GM12892 (cell line): ENCODE measurements at regions not wholly inside any gene's neighbourhood (a gene's known extent, or its start where the extent isn't known, plus 50 kb on each side); places are given as distances from the start of the nearest gene placed in this dataset.

Experiments used
- POLR2A ChIP-seq: IDR thresholded peaks from 2 replicates; pipeline ENCODE4 v1.6.1; 2011; ENCODE audit warnings: low read depth, low read length, control low read depth
- POLR2AphosphoS5 ChIP-seq: IDR thresholded peaks from 2 replicates; pipeline ENCODE4 v1.6.1; 2011; ENCODE audit warnings: low read depth, low read length, control low read depth

DNA sequence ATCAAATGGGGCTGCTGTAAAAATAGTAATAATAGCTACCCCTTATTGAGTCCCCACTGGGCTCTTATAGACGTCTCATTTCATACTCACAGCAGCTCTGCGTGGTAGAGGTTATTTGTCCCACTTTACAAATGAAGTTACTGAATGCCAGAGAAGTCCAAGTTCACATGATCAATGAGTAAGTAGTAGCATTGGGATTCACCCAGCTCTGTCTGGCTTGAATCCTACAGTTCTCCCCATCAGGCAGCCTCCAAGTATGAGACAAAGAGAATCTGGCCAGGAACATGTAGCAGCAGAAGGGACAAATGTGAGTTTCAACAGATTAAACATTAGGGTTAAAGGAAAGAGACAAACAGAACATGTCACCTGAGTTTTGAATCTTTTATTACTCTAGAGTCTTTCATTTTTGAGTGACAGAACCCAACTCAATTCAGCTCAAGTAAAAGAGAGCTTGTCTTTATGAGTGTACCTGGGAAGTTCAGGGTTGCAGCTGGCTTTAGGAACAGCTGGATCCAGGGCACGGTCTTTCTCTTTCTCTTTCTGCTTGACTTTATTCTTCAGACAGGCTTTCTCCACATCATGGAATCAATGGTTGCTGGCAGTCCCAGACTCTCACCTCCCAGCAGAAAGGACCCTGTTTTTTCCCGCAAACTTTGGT lies 64.1 kb upstream of the JDP2 start:
- no peak for TF ChIP-seq POLR2A
- no peak for TF ChIP-seq POLR2AphosphoS5
